ENCODE measurements at regions not wholly inside any gene's neighbourhood (a gene's known extent, or its start where the extent isn't known, plus 50 kb on each side); places are given as distances from the start of the nearest gene placed in this dataset.

- TF ChIP-seq POLR2AphosphoS5 (IDR thresholded peaks at IDR 0.05), result no peak
- TF ChIP-seq, protein P1, sequence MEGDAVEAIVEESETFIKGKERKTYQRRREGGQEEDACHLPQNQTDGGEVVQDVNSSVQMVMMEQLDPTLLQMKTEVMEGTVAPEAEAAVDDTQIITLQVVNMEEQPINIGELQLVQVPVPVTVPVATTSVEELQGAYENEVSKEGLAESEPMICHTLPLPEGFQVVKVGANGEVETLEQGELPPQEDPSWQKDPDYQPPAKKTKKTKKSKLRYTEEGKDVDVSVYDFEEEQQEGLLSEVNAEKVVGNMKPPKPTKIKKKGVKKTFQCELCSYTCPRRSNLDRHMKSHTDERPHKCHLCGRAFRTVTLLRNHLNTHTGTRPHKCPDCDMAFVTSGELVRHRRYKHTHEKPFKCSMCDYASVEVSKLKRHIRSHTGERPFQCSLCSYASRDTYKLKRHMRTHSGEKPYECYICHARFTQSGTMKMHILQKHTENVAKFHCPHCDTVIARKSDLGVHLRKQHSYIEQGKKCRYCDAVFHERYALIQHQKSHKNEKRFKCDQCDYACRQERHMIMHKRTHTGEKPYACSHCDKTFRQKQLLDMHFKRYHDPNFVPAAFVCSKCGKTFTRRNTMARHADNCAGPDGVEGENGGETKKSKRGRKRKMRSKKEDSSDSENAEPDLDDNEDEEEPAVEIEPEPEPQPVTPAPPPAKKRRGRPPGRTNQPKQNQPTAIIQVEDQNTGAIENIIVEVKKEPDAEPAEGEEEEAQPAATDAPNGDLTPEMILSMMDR (IDR thresholded peaks at IDR 0.05), result no peak
- no peak for TF ChIP-seq POLR2A (IDR thresholded peaks at IDR 0.05)
- Histone ChIP-seq H3K9me3 (no peaks in the 10 kb centered on the region), H3K27ac (no peak overlapping the region), H3K4me1 (no peaks in the 10 kb centered on the region), H3K36me3 (no peaks in the 10 kb centered on the region), H3K4me3 (no peak overlapping the region), H3K27me3 (no peaks in the 10 kb centered on the region)
- DNase-seq (ENCODE audit: low spot score in 2 of 2), result no peak
- intact Hi-C loops (cut with DNase I; ENCODE audit: low total_unique reads), result loop anchor here (5.0 kb wide), 1 partner anchor 356 kb away; no protein-coding TSS in a partner anchor
These were observed 282.9 kb downstream of the RAB28 start for GRCh38 chr4:13201241-13201640.

DNA sequence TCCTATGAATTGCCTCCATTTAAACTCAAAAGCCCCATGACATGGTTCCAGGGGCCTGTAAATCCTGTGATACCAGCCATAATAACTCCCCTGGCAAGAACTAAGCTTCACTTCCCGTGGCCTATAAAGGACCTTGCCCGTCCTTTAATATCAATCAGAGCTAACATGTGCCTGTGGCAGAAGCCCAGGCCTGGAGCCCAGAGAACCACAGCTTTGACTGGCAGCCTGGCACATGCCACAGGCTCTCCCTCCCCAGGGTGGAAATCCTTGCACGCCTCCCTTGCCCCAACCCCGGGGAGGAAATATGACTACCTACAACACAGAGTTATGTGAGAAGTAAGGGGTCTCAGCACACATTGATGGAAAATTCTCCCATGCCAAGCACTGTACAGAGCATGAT, 287.4 kb downstream of the RAB28 start:
- no peak for DNase-seq (ENCODE audit: low spot score in 2 of 2)
- Histone ChIP-seq H3K27ac (no peak overlapping the region), H3K27me3 (no peaks in the 10 kb centered on the region), H3K4me1 (no peaks in the 10 kb centered on the region), H3K36me3 (no peaks in the 10 kb centered on the region), H3K4me3 (no peak overlapping the region), H3K9me3 (peaks cover 0 to 4% of the 10 kb centered on the region in 2 donors)
- TF ChIP-seq, protein P1 (IDR thresholded peaks at IDR 0.05), result no peak
- TF ChIP-seq POLR2A (IDR thresholded peaks at IDR 0.05), result no peak
- TF ChIP-seq POLR2AphosphoS5 (IDR thresholded peaks at IDR 0.05), result no peak
- intact Hi-C loops (cut with DNase I; ENCODE audit: low total_unique reads), result no loop called here

- Histone ChIP-seq H3K9me3 (peaks cover 0 to 4% of the 10 kb centered on the region in 2 donors), H3K27me3 (no peaks in the 10 kb centered on the region), H3K36me3 (no peaks in the 10 kb centered on the region), H3K4me3 (no peak overlapping the region), H3K27ac (no peak overlapping the region), H3K4me1 (no peaks in the 10 kb centered on the region)
- TF ChIP-seq, protein P1 (IDR thresholded peaks at IDR 0.05), result no peak
- no peak for TF ChIP-seq POLR2AphosphoS5 (IDR thresholded peaks at IDR 0.05)
- TF ChIP-seq POLR2A (IDR thresholded peaks at IDR 0.05), result no peak
- no peak for DNase-seq (ENCODE audit: low spot score in 2 of 2)
- intact Hi-C loops (cut with DNase I; ENCODE audit: low total_unique reads), result no loop called here
These were observed 290.5 kb downstream of the RAB28 start for GRCh38 chr4:13193662-13194061.

GRCh38 chr4:13190093-13190721, 293.9 kb downstream of the RAB28 start:
- no peak for TF ChIP-seq POLR2A (IDR thresholded peaks at IDR 0.05)
- TF ChIP-seq POLR2AphosphoS5 (IDR thresholded peaks at IDR 0.05), result no peak
- TF ChIP-seq, protein P1 (IDR thresholded peaks at IDR 0.05), result no peak
- no peak for DNase-seq (ENCODE audit: low spot score in 2 of 2)
- no peaks in the 10 kb centered on the region for H3K4me1 ChIP-seq
- H3K4me3 ChIP-seq, result no peak overlapping the region
- peaks cover 0 to 4% of the 10 kb centered on the region in 2 donors for H3K9me3 ChIP-seq
- H3K27ac ChIP-seq, result no peak overlapping the region
- H3K36me3 ChIP-seq, result no peaks in the 10 kb centered on the region
- intact Hi-C loops (cut with DNase I; ENCODE audit: low total_unique reads), result no loop called here
- H3K27me3 ChIP-seq, result no peaks in the 10 kb centered on the region

DNA sequence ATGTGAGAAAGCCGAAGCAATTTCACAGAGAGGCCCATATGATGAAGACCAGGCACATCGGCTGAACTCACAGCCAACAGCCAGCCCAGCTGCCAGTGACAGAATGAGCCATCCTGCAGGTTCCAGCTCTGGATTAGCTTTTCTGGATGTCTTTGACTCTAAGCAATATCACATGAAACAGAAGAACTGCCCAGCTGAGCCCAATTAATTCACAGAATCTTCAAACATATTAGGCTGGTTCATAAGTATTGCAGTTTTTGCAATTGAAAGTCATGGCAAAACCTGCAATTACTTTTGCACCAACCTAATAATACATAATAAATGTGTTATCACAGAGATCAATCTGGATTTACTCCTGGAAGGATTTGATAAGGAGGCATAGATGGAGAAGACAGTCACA, 299.9 kb downstream of the RAB28 start:
- H3K27me3 ChIP-seq, result no peaks in the 10 kb centered on the region
- H3K4me3 ChIP-seq, result no peak overlapping the region
- H3K27ac ChIP-seq, result no peak overlapping the region
- no peak for DNase-seq (ENCODE audit: low spot score in 2 of 2)
- intact Hi-C loops (cut with DNase I; ENCODE audit: low total_unique reads), result no loop called here
- no peaks in the 10 kb centered on the region for H3K36me3 ChIP-seq
- H3K4me1 ChIP-seq, result no peaks in the 10 kb centered on the region
- TF ChIP-seq POLR2AphosphoS5 (IDR thresholded peaks at IDR 0.05), result no peak
- TF ChIP-seq, protein P1 (IDR thresholded peaks at IDR 0.05), result no peak
- TF ChIP-seq POLR2A (IDR thresholded peaks at IDR 0.05), result no peak
- H3K9me3 ChIP-seq, result no peaks in the 10 kb centered on the region
